Right lobe of liver (tissue), 4 donors: ENCODE measurements at regions not wholly inside any gene's neighbourhood (a gene's known extent, or its start where the extent isn't known, plus 50 kb on each side); places are given as distances from the start of the nearest gene placed in this dataset.

Source experiments
- POLR2A ChIP-seq: fragments of 450-650 bp; IDR thresholded peaks from one replicate; pipeline ENCODE4 v1.6.1; 2017; ENCODE audit warnings: antibody characterized with exemption, mild to moderate bottlenecking
- TF ChIP-seq, protein P1 (sequence below), 4 donors: fragments of 200-600 bp in 3 of 4; fragments of 450-650 bp in 1 of 4; IDR thresholded peaks; one replicate each; pipeline versions ENCODE4 v1.5.1 to v1.8.0; 2016 to 2022; ENCODE audit warnings: antibody characterized with exemption in 4 of 4, mild to moderate bottlenecking in 2 of 4
- donor health status: DM: no; HTN: no; CAD: no.
- donor health status: DM: no; HTN: no; CAD: no.
- donor health status: DM: no; HTN: yes; CAD: no.

DNA sequence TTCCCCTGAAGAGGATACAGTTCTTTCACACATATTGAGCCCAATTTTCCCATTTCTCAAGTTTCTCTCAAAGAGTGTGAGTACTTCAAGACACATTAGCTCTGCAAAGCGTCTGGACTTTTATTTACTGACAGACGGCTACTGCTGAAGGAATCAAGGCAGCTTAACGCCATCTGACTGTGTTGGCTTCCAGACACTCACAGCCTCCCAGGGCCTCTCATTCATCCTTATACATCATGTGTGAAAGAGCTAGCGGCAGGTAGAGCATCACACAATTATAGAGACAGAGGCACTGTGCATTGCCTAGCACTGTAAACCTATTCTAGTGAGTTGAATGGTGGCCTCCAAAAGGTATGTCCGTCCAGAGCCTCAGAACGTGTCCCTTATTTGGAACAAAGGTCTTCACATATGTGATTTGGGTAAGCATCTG, 284.1 kb upstream of the STT3B start:
- TF ChIP-seq, protein P1, sequence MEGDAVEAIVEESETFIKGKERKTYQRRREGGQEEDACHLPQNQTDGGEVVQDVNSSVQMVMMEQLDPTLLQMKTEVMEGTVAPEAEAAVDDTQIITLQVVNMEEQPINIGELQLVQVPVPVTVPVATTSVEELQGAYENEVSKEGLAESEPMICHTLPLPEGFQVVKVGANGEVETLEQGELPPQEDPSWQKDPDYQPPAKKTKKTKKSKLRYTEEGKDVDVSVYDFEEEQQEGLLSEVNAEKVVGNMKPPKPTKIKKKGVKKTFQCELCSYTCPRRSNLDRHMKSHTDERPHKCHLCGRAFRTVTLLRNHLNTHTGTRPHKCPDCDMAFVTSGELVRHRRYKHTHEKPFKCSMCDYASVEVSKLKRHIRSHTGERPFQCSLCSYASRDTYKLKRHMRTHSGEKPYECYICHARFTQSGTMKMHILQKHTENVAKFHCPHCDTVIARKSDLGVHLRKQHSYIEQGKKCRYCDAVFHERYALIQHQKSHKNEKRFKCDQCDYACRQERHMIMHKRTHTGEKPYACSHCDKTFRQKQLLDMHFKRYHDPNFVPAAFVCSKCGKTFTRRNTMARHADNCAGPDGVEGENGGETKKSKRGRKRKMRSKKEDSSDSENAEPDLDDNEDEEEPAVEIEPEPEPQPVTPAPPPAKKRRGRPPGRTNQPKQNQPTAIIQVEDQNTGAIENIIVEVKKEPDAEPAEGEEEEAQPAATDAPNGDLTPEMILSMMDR (IDR thresholded peaks at IDR 0.05) = no peak
- TF ChIP-seq POLR2A = no peak
